Lung (tissue), 11 donors: ENCODE measurements at regions not wholly inside any gene's neighbourhood (a gene's known extent, or its start where the extent isn't known, plus 50 kb on each side); places are given as distances from the start of the nearest gene placed in this dataset.
A peak's percentile ranks its signal among the peaks of the same experiment; 100 is the strongest.

Experiments
- ATAC-seq: fragments of 200-7000 bp; cut with Tn5 transposase; one replicate; pipeline ENCODE4 v1.9.1; 2020; ENCODE audit warnings: moderate number of reproducible peaks; ENCODE audit not compliant: insufficient read depth, low FRiP score
- DNase-seq, 3 donors: peaks; one replicate each; pipeline ENCODE4 v3.0.0-alpha.2; 2013 to 2017
- H3K27ac ChIP-seq, 2 donors: one replicate each; pipeline ENCODE4 v1.5.1; 2013; ENCODE audit warnings: mild to moderate bottlenecking in 2 of 2, moderate library complexity in 2 of 2, control low read depth in 1 of 2, inconsistent platforms in 1 of 2, low read depth in 1 of 2, low read length in 1 of 2
- H3K27me3 ChIP-seq, 3 donors: one replicate each; pipeline ENCODE4 v1.5.1; 2013; ENCODE audit warnings: low read length in 2 of 3; ENCODE audit not compliant: control insufficient read depth in 3 of 3, insufficient read depth in 3 of 3
- H3K36me3 ChIP-seq, 4 donors: one replicate each; pipeline ENCODE4 v1.5.1; 2013; ENCODE audit warnings: low read length in 4 of 4, mild to moderate bottlenecking in 1 of 4, moderate library complexity in 1 of 4; ENCODE audit not compliant: control insufficient read depth in 4 of 4, insufficient read depth in 4 of 4
- H3K4me1 ChIP-seq, 5 donors: one replicate each; pipeline ENCODE4 v1.5.1; 2013; ENCODE audit warnings: low read length in 5 of 5, mild to moderate bottlenecking in 2 of 5, moderate library complexity in 1 of 5; ENCODE audit not compliant: control insufficient read depth in 5 of 5, insufficient read depth in 5 of 5
- H3K4me3 ChIP-seq: one replicate; pipeline ENCODE4 v1.5.1; 2013; ENCODE audit warnings: mild to moderate bottlenecking, control low read depth, moderate library complexity
- H3K9ac ChIP-seq, 2 donors: one replicate each; pipeline ENCODE4 v1.5.1; 2013; ENCODE audit warnings: low read length in 2 of 2, control low read depth in 1 of 2; ENCODE audit not compliant: insufficient read depth in 1 of 2
- H3K9me3 ChIP-seq, 4 donors: one replicate each; pipeline ENCODE4 v1.5.1; 2013; ENCODE audit warnings: low read length in 3 of 4, mild to moderate bottlenecking in 1 of 4, moderate library complexity in 1 of 4; ENCODE audit not compliant: control insufficient read depth in 4 of 4, insufficient read depth in 3 of 4
- WGBS, 2 donors: extraction: QIAGEN DNeasy Blood & Tissue Kit; methylation state at CpG; one replicate each; pipeline ENCODE4 v1.1.7; 2013; 5-methylcytosine and 5-hydroxymethylcytosine counted together
- TF ChIP-seq, protein P1 (sequence below): IDR thresholded peaks from 2 replicates; pipeline ENCODE4 v1.5.1; 2012; ENCODE audit warnings: mild to moderate bottlenecking; ENCODE audit errors: control extremely low read depth, extremely low read depth
- donor health status: control.
- donor health status: control.
- donor health status: Bipolar disorder and iron deficiency.
- donor health status: healthy.
- donor health status: DM: yes; HTN: yes; CAD: no.

DNA sequence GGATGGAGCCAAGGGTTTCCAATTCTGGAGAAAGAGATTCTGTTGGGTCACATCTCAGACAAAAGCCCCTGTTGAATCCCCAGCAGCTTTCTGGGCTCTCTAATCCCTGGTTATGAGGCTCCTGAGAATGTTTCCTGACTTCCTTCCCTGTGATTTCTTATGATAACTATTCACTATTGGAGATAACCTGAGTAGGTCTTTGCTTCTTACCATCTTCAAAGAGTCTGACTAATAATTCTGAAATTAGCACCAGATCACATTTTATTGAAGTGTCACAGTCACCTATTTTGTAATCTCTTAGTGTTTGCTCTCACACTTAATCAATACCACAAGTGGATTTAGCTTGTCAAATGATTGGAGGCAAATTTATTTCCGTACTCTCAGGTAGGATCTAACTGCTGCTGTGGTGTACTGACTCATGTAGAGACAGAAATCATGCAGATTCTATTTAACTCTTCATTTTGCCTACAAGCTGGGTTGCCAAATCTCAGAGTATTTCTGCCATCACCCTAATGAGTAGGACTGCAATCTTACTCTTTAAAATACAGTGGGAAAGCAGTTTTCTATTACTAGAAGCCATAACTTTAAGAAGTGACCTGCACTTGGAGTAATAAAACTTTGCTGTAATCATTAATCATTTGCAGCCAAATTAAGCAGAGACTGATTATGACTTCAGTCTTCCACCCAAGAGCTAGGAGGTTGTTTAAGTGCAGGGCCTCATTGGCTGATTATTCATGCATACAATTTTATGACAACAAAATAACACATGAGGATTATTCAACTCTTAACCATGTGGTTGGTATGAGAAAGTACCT lies 422.1 kb downstream of the EPM2A start:
- Histone ChIP-seq H3K4me3 (no peak overlapping the region), H3K27ac (no peak overlapping the region), H3K36me3 (no peaks in the 10 kb centered on the region), H3K4me1 (no peaks in the 10 kb centered on the region), H3K9ac (no peak overlapping the region), H3K9me3 (no peaks in the 10 kb centered on the region), H3K27me3 (no peaks in the 10 kb centered on the region)
- no peak for DNase-seq
- peak; percentile 47 for ATAC-seq
- TF ChIP-seq, protein P1, sequence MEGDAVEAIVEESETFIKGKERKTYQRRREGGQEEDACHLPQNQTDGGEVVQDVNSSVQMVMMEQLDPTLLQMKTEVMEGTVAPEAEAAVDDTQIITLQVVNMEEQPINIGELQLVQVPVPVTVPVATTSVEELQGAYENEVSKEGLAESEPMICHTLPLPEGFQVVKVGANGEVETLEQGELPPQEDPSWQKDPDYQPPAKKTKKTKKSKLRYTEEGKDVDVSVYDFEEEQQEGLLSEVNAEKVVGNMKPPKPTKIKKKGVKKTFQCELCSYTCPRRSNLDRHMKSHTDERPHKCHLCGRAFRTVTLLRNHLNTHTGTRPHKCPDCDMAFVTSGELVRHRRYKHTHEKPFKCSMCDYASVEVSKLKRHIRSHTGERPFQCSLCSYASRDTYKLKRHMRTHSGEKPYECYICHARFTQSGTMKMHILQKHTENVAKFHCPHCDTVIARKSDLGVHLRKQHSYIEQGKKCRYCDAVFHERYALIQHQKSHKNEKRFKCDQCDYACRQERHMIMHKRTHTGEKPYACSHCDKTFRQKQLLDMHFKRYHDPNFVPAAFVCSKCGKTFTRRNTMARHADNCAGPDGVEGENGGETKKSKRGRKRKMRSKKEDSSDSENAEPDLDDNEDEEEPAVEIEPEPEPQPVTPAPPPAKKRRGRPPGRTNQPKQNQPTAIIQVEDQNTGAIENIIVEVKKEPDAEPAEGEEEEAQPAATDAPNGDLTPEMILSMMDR = no peak
- WGBS, 2 donors = 62 to 63% methylated on average over 1 of the region's 1 CpG

DNA sequence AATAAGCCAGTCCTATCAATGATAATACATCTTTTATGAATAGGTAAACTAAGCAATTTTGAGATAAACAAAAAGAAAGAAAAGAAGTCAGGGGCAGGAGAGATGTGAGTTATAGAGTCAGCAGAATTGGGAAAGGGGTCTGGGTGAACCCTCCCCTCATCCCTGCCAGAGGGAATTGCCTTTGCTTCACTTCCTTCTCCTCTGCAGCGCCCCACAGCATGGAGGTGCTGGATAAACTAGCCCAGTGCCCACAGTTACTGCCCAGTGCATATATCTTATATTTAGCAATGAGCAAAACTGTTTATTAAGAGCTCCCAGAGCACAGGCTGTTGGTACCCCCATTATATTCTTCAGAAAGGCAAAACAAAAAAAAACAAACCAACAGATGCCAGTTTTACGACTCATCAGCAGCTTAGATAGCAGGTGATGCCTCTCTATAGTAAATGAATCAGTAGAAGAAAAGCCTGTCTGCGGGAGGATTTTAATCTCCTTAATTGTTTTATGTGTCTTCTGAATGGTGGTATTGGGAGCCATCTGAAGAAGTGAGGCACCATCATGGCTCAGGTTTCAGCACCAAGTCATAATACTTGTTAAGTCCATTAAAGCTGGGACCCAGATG lies 419.2 kb downstream of the EPM2A start:
- TF ChIP-seq, protein P1 = no peak
- WGBS, 2 donors = 80 to 85% methylated on average over 3 of the region's 3 CpGs

DNA sequence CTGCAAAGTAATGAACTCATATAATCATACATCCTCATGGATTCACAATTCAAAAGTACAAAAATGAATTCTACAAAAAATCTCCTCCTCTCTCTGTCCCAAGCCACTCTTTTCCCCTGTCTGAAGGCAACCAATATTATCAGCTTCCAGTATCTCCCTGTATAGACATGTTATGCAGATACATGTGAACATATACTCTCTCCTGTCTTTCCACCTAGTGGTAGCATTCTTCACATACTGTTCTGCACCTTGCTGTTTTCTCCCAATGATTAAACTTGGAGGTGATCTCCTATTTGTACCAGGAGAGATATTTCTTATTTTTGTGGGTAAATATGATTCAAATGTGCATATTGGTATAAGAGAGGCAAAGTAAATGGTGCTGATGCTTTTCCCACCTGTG lies 416.4 kb downstream of the EPM2A start:
- no peak for ATAC-seq
- H3K9ac ChIP-seq = no peak overlapping the region
- H3K4me3 ChIP-seq = no peak overlapping the region
- H3K27ac ChIP-seq = no peak overlapping the region
- H3K4me1 ChIP-seq = no peaks in the 10 kb centered on the region
- H3K27me3 ChIP-seq = no peaks in the 10 kb centered on the region
- no peak for DNase-seq
- no peaks in the 10 kb centered on the region for H3K9me3 ChIP-seq
- no peaks in the 10 kb centered on the region for H3K36me3 ChIP-seq
- TF ChIP-seq, protein P1 = no peak

More for the DNA sequence above, 419.2 kb downstream of the EPM2A start:
- Histone ChIP-seq H3K9ac (no peak overlapping the region), H3K4me3 (no peak overlapping the region), H3K36me3 (no peaks in the 10 kb centered on the region), H3K27ac (no peak overlapping the region), H3K9me3 (no peaks in the 10 kb centered on the region), H3K4me1 (no peaks in the 10 kb centered on the region), H3K27me3 (no peaks in the 10 kb centered on the region)
- DNase-seq (no peak), ATAC-seq (no peak)
